ENCODE measurements at regions not wholly inside any gene's neighbourhood (a gene's known extent, or its start where the extent isn't known, plus 50 kb on each side); places are given as distances from the start of the nearest gene placed in this dataset.

- Histone ChIP-seq H3K36me3 (ENCODE audit: control insufficient read depth, insufficient read depth, low read length) (no peaks in the 10 kb centered on the region), H3K27me3 (replicated peaks; ENCODE audit: control insufficient read depth, insufficient read depth, low read length) (no peaks in the 10 kb centered on the region), H3K4me3 (ENCODE audit: low read depth, low read length) (no peak overlapping the region), H3K4me1 (no peaks in the 10 kb centered on the region), H3K9me3 (no peaks in the 10 kb centered on the region)
- BruUV-seq (replicated peaks), result no TSS peak
- POLR2A ChIA-PET, result no interaction called here
- Mint-ChIP-seq H3K27me3 (ENCODE audit: insufficient read depth, unreplicated experiment) (no peaks in the 10 kb centered on the region), H3K4me3 (ENCODE audit: unreplicated experiment) (no peak overlapping the region), H3K4me1 (ENCODE audit: low read depth, unreplicated experiment) (no peaks in the 10 kb centered on the region), H3K9me3 (ENCODE audit: unreplicated experiment) (no peaks in the 10 kb centered on the region), H3K27ac (ENCODE audit: unreplicated experiment) (no peak overlapping the region), H3K36me3 (ENCODE audit: insufficient read depth, unreplicated experiment) (no peaks in the 10 kb centered on the region)
- no peak for DNase-seq
- CTCF ChIA-PET, result no interaction called here
- TF ChIP-seq, protein P1, sequence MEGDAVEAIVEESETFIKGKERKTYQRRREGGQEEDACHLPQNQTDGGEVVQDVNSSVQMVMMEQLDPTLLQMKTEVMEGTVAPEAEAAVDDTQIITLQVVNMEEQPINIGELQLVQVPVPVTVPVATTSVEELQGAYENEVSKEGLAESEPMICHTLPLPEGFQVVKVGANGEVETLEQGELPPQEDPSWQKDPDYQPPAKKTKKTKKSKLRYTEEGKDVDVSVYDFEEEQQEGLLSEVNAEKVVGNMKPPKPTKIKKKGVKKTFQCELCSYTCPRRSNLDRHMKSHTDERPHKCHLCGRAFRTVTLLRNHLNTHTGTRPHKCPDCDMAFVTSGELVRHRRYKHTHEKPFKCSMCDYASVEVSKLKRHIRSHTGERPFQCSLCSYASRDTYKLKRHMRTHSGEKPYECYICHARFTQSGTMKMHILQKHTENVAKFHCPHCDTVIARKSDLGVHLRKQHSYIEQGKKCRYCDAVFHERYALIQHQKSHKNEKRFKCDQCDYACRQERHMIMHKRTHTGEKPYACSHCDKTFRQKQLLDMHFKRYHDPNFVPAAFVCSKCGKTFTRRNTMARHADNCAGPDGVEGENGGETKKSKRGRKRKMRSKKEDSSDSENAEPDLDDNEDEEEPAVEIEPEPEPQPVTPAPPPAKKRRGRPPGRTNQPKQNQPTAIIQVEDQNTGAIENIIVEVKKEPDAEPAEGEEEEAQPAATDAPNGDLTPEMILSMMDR (IDR thresholded peaks at IDR 0.05; ENCODE audit: insufficient read depth in 1 of 2, low read depth in 1 of 2, low read length in 1 of 2, severe bottlenecking in 1 of 2, unreplicated experiment in 1 of 2), result no peak
- intact Hi-C loops (cut with micrococcal nuclease; ENCODE audit: unreplicated experiment), result no loop called here
Observed at GRCh38 chr5:63217422-63217821, 638.8 kb downstream of the LRRC70 start.

DNA sequence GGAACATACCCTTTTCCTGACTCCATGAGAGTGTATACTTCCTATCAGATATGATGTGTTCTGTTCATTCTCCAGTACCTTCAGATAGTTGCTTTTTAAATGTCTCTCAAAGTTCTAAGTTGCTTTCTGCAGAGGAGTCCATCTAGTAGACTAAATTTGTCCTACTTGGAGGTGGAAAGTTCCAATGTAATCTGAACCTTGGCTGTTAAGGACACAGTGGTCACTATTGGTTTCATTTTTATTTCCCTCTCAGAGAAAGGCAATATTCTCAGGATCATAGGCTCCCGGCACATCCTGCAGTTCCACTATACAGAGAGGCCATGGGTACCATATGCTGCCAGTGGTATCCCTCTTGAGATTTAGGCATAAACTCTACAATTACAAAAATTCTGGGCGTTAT, 634.6 kb downstream of the LRRC70 start:
- no peaks in the 10 kb centered on the region for H3K36me3 ChIP-seq (ENCODE audit: control insufficient read depth, insufficient read depth, low read length)
- Mint-ChIP-seq H3K27ac (ENCODE audit: unreplicated experiment) (no peak overlapping the region), H3K4me1 (ENCODE audit: low read depth, unreplicated experiment) (no peaks in the 10 kb centered on the region), H3K27me3 (ENCODE audit: insufficient read depth, unreplicated experiment) (no peaks in the 10 kb centered on the region), H3K4me3 (ENCODE audit: unreplicated experiment) (no peak overlapping the region), H3K36me3 (ENCODE audit: insufficient read depth, unreplicated experiment) (no peaks in the 10 kb centered on the region), H3K9me3 (ENCODE audit: unreplicated experiment) (no peaks in the 10 kb centered on the region)
- ChIA-PET CTCF (no interaction called here), POLR2A (no interaction called here)
- DNase-seq, result no peak
- no peaks in the 10 kb centered on the region for H3K4me1 ChIP-seq
- TF ChIP-seq, protein P1 (IDR thresholded peaks at IDR 0.05; ENCODE audit: insufficient read depth in 1 of 2, low read depth in 1 of 2, low read length in 1 of 2, severe bottlenecking in 1 of 2, unreplicated experiment in 1 of 2), result no peak
- intact Hi-C loops (cut with micrococcal nuclease; ENCODE audit: unreplicated experiment), result no loop called here
- H3K4me3 ChIP-seq (ENCODE audit: low read depth, low read length), result no peak overlapping the region
- no TSS peak for BruUV-seq (replicated peaks)
- H3K27me3 ChIP-seq (replicated peaks; ENCODE audit: control insufficient read depth, insufficient read depth, low read length), result no peaks in the 10 kb centered on the region
- H3K9me3 ChIP-seq, result no peaks in the 10 kb centered on the region

GRCh38 chr5:63211448-63212132, 633.0 kb downstream of the LRRC70 start:
- no TSS peak for BruUV-seq (replicated peaks)
- Histone ChIP-seq H3K4me3 (ENCODE audit: low read depth, low read length) (no peak overlapping the region), H3K27me3 (replicated peaks; ENCODE audit: control insufficient read depth, insufficient read depth, low read length) (no peaks in the 10 kb centered on the region), H3K4me1 (no peaks in the 10 kb centered on the region), H3K9me3 (no peaks in the 10 kb centered on the region), H3K36me3 (ENCODE audit: control insufficient read depth, insufficient read depth, low read length) (no peaks in the 10 kb centered on the region)
- Mint-ChIP-seq H3K4me3 (ENCODE audit: unreplicated experiment) (no peak overlapping the region), H3K27ac (ENCODE audit: unreplicated experiment) (no peak overlapping the region), H3K4me1 (ENCODE audit: low read depth, unreplicated experiment) (no peaks in the 10 kb centered on the region), H3K9me3 (ENCODE audit: unreplicated experiment) (no peaks in the 10 kb centered on the region), H3K36me3 (ENCODE audit: insufficient read depth, unreplicated experiment) (no peaks in the 10 kb centered on the region), H3K27me3 (ENCODE audit: insufficient read depth, unreplicated experiment) (no peaks in the 10 kb centered on the region)
- DNase-seq, result no peak
- TF ChIP-seq, protein P1 (IDR thresholded peaks at IDR 0.05; ENCODE audit: insufficient read depth in 1 of 2, low read depth in 1 of 2, low read length in 1 of 2, severe bottlenecking in 1 of 2, unreplicated experiment in 1 of 2), result no peak
- intact Hi-C loops (cut with micrococcal nuclease; ENCODE audit: unreplicated experiment), result no loop called here
- ChIA-PET CTCF (no interaction called here), POLR2A (no interaction called here)
